Neuronal stem cell (in vitro differentiated cells): ENCODE measurements at regions not wholly inside any gene's neighbourhood (a gene's known extent, or its start where the extent isn't known, plus 50 kb on each side); places are given as distances from the start of the nearest gene placed in this dataset.

Experiments
- DNase-seq: peaks from one replicate; pipeline ENCODE4 v3.0.0-alpha.2; 2013; ENCODE audit warnings: low spot score
- H2AFZ ChIP-seq: one replicate; pipeline ENCODE4 v1.6.1; 2013; ENCODE audit warnings: mild to moderate bottlenecking, low read length, inconsistent platforms
- H2AK5ac ChIP-seq: 2 replicates; pipeline ENCODE4 v1.6.1; 2013; ENCODE audit warnings: low read depth, mild to moderate bottlenecking, inconsistent platforms, low read length, moderate library complexity, mixed read lengths
- H2BK120ac ChIP-seq: 2 replicates; pipeline ENCODE4 v1.6.1; 2013; ENCODE audit warnings: low read depth, mild to moderate bottlenecking, inconsistent platforms, low read length, moderate library complexity, mixed read lengths
- H2BK12ac ChIP-seq: one replicate; pipeline ENCODE4 v1.6.1; 2013; ENCODE audit warnings: low read length, inconsistent platforms
- H2BK15ac ChIP-seq: 2 replicates; pipeline ENCODE4 v1.6.1; 2013; ENCODE audit warnings: mild to moderate bottlenecking, low read length, inconsistent platforms, mixed read lengths
- H2BK5ac ChIP-seq: one replicate; pipeline ENCODE4 v1.6.1; 2013; ENCODE audit warnings: inconsistent platforms, mild to moderate bottlenecking, low read length, moderate library complexity
- H3K14ac ChIP-seq: one replicate; pipeline ENCODE4 v1.6.1; 2013; ENCODE audit warnings: low read length, inconsistent platforms
- H3K18ac ChIP-seq: 2 replicates; pipeline ENCODE4 v1.6.1; 2013; ENCODE audit warnings: low read length, inconsistent platforms
- H3K23ac ChIP-seq: 2 replicates; pipeline ENCODE4 v1.6.1; 2013; ENCODE audit warnings: low read depth, mild to moderate bottlenecking, mixed read lengths, low read length, inconsistent platforms; ENCODE audit not compliant: poor library complexity
- H3K27ac ChIP-seq: replicated peaks from 3 replicates; pipeline ENCODE4 v1.5.1; 2013; ENCODE audit warnings: low read length, inconsistent platforms
- H3K27me3 ChIP-seq, 3 experiments: 2 replicates each; pipeline ENCODE4 v1.6.1; 2013; ENCODE audit warnings: low read length in 3 of 3, mild to moderate bottlenecking in 2 of 3, inconsistent platforms in 1 of 3, low read depth in 1 of 3, mixed read lengths in 1 of 3, moderate library complexity in 1 of 3; ENCODE audit not compliant: control insufficient read depth in 3 of 3, insufficient read depth in 3 of 3
- H3K36me3 ChIP-seq, 2 donors: replicated peaks in 1 of 2; 2 replicates each; pipeline ENCODE4 v1.6.1; 2013; ENCODE audit warnings: low read length in 2 of 2; ENCODE audit not compliant: control insufficient read depth in 2 of 2, insufficient read depth in 2 of 2
- H3K4ac ChIP-seq: 2 replicates; pipeline ENCODE4 v1.6.1; 2013; ENCODE audit warnings: inconsistent platforms, mild to moderate bottlenecking, low read length, moderate library complexity
- H3K4me1 ChIP-seq, 2 donors: 1 replicate in 1 of 2; 2 replicates in 1 of 2; pipeline ENCODE4 v1.6.1; 2013; ENCODE audit warnings: low read length in 2 of 2, low read depth in 1 of 2; ENCODE audit not compliant: control insufficient read depth in 2 of 2, insufficient read depth in 1 of 2
- H3K4me2 ChIP-seq: one replicate; pipeline ENCODE4 v1.6.1; 2013; ENCODE audit warnings: mild to moderate bottlenecking, low read length, inconsistent platforms; ENCODE audit not compliant: insufficient read depth, poor library complexity, severe bottlenecking
- H3K4me3 ChIP-seq, 2 donors: 2 replicates each; pipeline ENCODE4 v1.5.1; 2013; ENCODE audit warnings: low read length in 2 of 2, mild to moderate bottlenecking in 2 of 2, inconsistent platforms in 1 of 2, moderate library complexity in 1 of 2
- H3K79me1 ChIP-seq: one replicate; pipeline ENCODE4 v1.6.1; 2013; ENCODE audit warnings: low read depth, mild to moderate bottlenecking, inconsistent platforms, low read length, moderate library complexity
- H3K9ac ChIP-seq: one replicate; pipeline ENCODE4 v1.6.1; 2013; ENCODE audit warnings: mild to moderate bottlenecking, low read depth, low read length, inconsistent platforms; ENCODE audit not compliant: poor library complexity
- H3K9me3 ChIP-seq, 2 donors: replicated peaks in 1 of 2; 2 replicates each; pipeline versions ENCODE3 to v1.6.1; 2013; ENCODE audit warnings: low read length in 2 of 2, mild to moderate bottlenecking in 2 of 2, inconsistent platforms in 1 of 2, low read depth in 1 of 2, mixed read lengths in 1 of 2, moderate library complexity in 1 of 2; ENCODE audit not compliant: control insufficient read depth in 2 of 2, insufficient read depth in 1 of 2
- H4K8ac ChIP-seq: one replicate; pipeline ENCODE4 v1.6.1; 2013; ENCODE audit warnings: low read depth, mild to moderate bottlenecking, inconsistent platforms, low read length, moderate library complexity
- H4K91ac ChIP-seq: one replicate; pipeline ENCODE4 v1.6.1; 2013; ENCODE audit warnings: low read length, low read depth, mild to moderate bottlenecking, inconsistent platforms; ENCODE audit not compliant: poor library complexity
- WGBS, 2 donors: extraction: QIAGEN DNeasy Blood & Tissue Kit; methylation state at CpG; one replicate each; pipeline ENCODE4 v1.1.7; 2013; ENCODE audit warnings: missing lambda C conversion rate in 2 of 2, mixed read lengths in 1 of 2; ENCODE audit not compliant: insufficient read length in 2 of 2, insufficient replicate concordance in 1 of 2; ENCODE audit errors: extremely low coverage in 2 of 2; 5-methylcytosine and 5-hydroxymethylcytosine counted together

- no peak overlapping the region for H2BK120ac ChIP-seq
- no peaks in the 10 kb centered on the region for H3K36me3 ChIP-seq
- H3K27ac ChIP-seq, result no peak overlapping the region
- no peaks in the 10 kb centered on the region for H3K27me3 ChIP-seq
- no peak overlapping the region for H2BK12ac ChIP-seq
- no peak for DNase-seq
- H2BK15ac ChIP-seq, result no peak overlapping the region
- no peak overlapping the region for H3K23ac ChIP-seq
- H3K4me2 ChIP-seq, result no peak overlapping the region
- no peak overlapping the region for H2BK5ac ChIP-seq
- no peak overlapping the region for H3K4me3 ChIP-seq
- no peak overlapping the region for H4K8ac ChIP-seq
- no peak overlapping the region for H3K9ac ChIP-seq
- no peak overlapping the region for H4K91ac ChIP-seq
- H3K4me1 ChIP-seq, result no peaks in the 10 kb centered on the region
- H3K9me3 ChIP-seq, result peaks cover 0 to 1% of the 10 kb centered on the region in 2 donors
- H3K18ac ChIP-seq, result no peak overlapping the region
- no peaks in the 10 kb centered on the region for H3K79me1 ChIP-seq
- no peak overlapping the region for H3K14ac ChIP-seq
- H2AK5ac ChIP-seq, result no peak overlapping the region
- no peak overlapping the region for H3K4ac ChIP-seq
- no peak overlapping the region for H2AFZ ChIP-seq
Observed at GRCh38 chr7:123366626-123367025, 166.9 kb upstream of the SLC13A1 start.

GRCh38 chr7:123360631-123361030, 160.9 kb upstream of the SLC13A1 start:
- Histone ChIP-seq H3K4me1 (peaks cover 0 to 4% of the 10 kb centered on the region in 2 donors), H3K9ac (no peak overlapping the region), H3K4me2 (no peak overlapping the region), H4K91ac (no peak overlapping the region), H3K4ac (no peak overlapping the region), H2BK12ac (no peak overlapping the region), H3K36me3 (no peaks in the 10 kb centered on the region), H2BK5ac (no peak overlapping the region), H3K27me3 (no peaks in the 10 kb centered on the region), H3K79me1 (no peaks in the 10 kb centered on the region), H3K23ac (no peak overlapping the region), H2BK15ac (no peak overlapping the region), H4K8ac (no peak overlapping the region), H2BK120ac (no peak overlapping the region), H2AFZ (no peak overlapping the region), H3K9me3 (no peaks in the 10 kb centered on the region), H2AK5ac (no peak overlapping the region), H3K14ac (no peak overlapping the region), H3K4me3 (no peak overlapping the region), H3K18ac (no peak overlapping the region), H3K27ac (no peak overlapping the region)
- no peak for DNase-seq
- no CpG with 5 or more reads among the region's 2 CpGs for WGBS, 2 donors

- Histone ChIP-seq H3K4ac (no peak overlapping the region), H3K27me3 (no peaks in the 10 kb centered on the region), H4K8ac (no peak overlapping the region), H3K36me3 (no peaks in the 10 kb centered on the region), H3K4me3 (peak overlapping the region in 1 of 2 donors; percentile 16), H3K9ac (no peak overlapping the region), H3K4me1 (peaks cover 0 to 4% of the 10 kb centered on the region in 2 donors), H2AFZ (peak overlapping the region; percentile 60), H3K14ac (no peak overlapping the region), H2BK5ac (no peak overlapping the region), H3K79me1 (no peaks in the 10 kb centered on the region), H4K91ac (no peak overlapping the region), H3K4me2 (no peak overlapping the region), H3K9me3 (peaks cover 0 to 3% of the 10 kb centered on the region in 2 donors), H2AK5ac (no peak overlapping the region), H2BK120ac (no peak overlapping the region), H2BK15ac (no peak overlapping the region), H2BK12ac (no peak overlapping the region), H3K27ac (peak overlapping the region; percentile 11), H3K23ac (no peak overlapping the region), H3K18ac (no peak overlapping the region)
- no CpG with 5 or more reads among the region's 5 CpGs for WGBS, 2 donors
- no peak for DNase-seq
Observed at GRCh38 chr7:123355576-123356190, 155.9 kb upstream of the SLC13A1 start.

GRCh38 chr7:123352973-123353372, 153.2 kb upstream of the SLC13A1 start:
- no peak overlapping the region for H3K14ac ChIP-seq

More at GRCh38 chr7:123352973-123353372, 153.2 kb upstream of the SLC13A1 start:
- Histone ChIP-seq H3K4ac (no peak overlapping the region), H2BK12ac (no peak overlapping the region), H3K18ac (no peak overlapping the region), H2AK5ac (no peak overlapping the region), H3K4me2 (no peak overlapping the region), H4K8ac (no peak overlapping the region), H2BK5ac (no peak overlapping the region), H3K4me3 (no peak overlapping the region), H2BK15ac (no peak overlapping the region), H3K27me3 (no peaks in the 10 kb centered on the region), H4K91ac (no peak overlapping the region), H3K27ac (no peak overlapping the region), H3K23ac (no peak overlapping the region), H3K36me3 (no peaks in the 10 kb centered on the region), H2AFZ (no peak overlapping the region), H3K79me1 (no peaks in the 10 kb centered on the region), H3K9me3 (peaks cover 0 to 3% of the 10 kb centered on the region in 2 donors), H3K9ac (no peak overlapping the region), H2BK120ac (no peak overlapping the region), H3K4me1 (peaks cover 0 to 4% of the 10 kb centered on the region in 2 donors)
- no CpG with 5 or more reads among the region's 2 CpGs for WGBS, 2 donors
- no peak for DNase-seq
